B cell (primary cell): ENCODE measurements at regions not wholly inside any gene's neighbourhood (a gene's known extent, or its start where the extent isn't known, plus 50 kb on each side); places are given as distances from the start of the nearest gene placed in this dataset.

ENCODE experiments used
- ATAC-seq: fragments of 200-7000 bp; cut with Tn5 transposase; one replicate; pipeline ENCODE4 v1.10.0; 2021; ENCODE audit warnings: low read depth, mild to moderate bottlenecking, moderate number of reproducible peaks, moderate library complexity
- CTCF ChIA-PET: fragments of 350-600 bp; sonication (Branson Sonifier 250); formaldehyde crosslinking; loops from one replicate; lab custom pipeline; 2021; ENCODE audit warnings: antibody characterized with exemption, inconsistent platforms; lab: Charles Lee
- POLR2A ChIA-PET: fragments of 350-600 bp; sonication (Branson Sonifier 250); formaldehyde crosslinking; loops from one replicate; lab custom pipeline; 2021; ENCODE audit warnings: antibody characterized with exemption; lab: Charles Lee
- DNase-seq: peaks from one replicate; pipeline ENCODE4 v3.0.0; 2013
- H2AFZ ChIP-seq: 2 replicates; pipeline ENCODE4 v1.6.1; 2012; ENCODE audit warnings: mild to moderate bottlenecking, low read depth, low read length; ENCODE audit not compliant: insufficient read depth, poor library complexity, severe bottlenecking
- H3K27ac ChIP-seq, 2 donors: 1 replicate in 1 of 2; 2 replicates in 1 of 2; pipeline ENCODE4 v1.5.1; 2012 to 2013; ENCODE audit warnings: low read length in 2 of 2, mild to moderate bottlenecking in 2 of 2, moderate library complexity in 1 of 2
- H3K27me3 ChIP-seq, 4 experiments: fragments of 200-600 bp in 1 of 4; sonication (generic) in 1 of 4; replicated peaks in 1 of 4; 1 replicate in 2 of 4; 2 replicates in 2 of 4; pipeline versions ENCODE4 v1.6.1 to v1.7.0; 2013 to 2016; ENCODE audit warnings: low read length in 3 of 4, mild to moderate bottlenecking in 2 of 4, mixed read lengths in 1 of 4, moderate library complexity in 1 of 4; ENCODE audit not compliant: insufficient read depth in 4 of 4, control insufficient read depth in 3 of 4; ENCODE audit errors: control extremely low read depth in 1 of 4
- H3K36me3 ChIP-seq, 2 experiments: replicated peaks in 1 of 2; 1 replicate in 1 of 2; 2 replicates in 1 of 2; pipeline versions ENCODE4 v1.6.1 to v1.7.1; 2013; ENCODE audit warnings: low read length in 1 of 2; ENCODE audit not compliant: insufficient read depth in 2 of 2, control insufficient read depth in 1 of 2; ENCODE audit errors: control extremely low read depth in 1 of 2, extremely low read depth in 1 of 2
- H3K4me1 ChIP-seq, 2 donors: fragments of 200-600 bp in 1 of 2; sonication (generic) in 1 of 2; 1 replicate in 1 of 2; 2 replicates in 1 of 2; pipeline versions ENCODE4 v1.5.1 to v1.6.1; 2013 to 2017; ENCODE audit warnings: low read length in 2 of 2; ENCODE audit not compliant: control insufficient read depth in 2 of 2, insufficient read depth in 2 of 2
- H3K4me2 ChIP-seq: replicated peaks from 2 replicates; pipeline ENCODE3; 2012; ENCODE audit warnings: mild to moderate bottlenecking, low read depth, low read length; ENCODE audit not compliant: poor library complexity, severe bottlenecking
- H3K4me3 ChIP-seq, 5 experiments: fragments of 200-600 bp in 1 of 5; sonication (generic) in 1 of 5; 1 replicate in 3 of 5; 2 replicates in 2 of 5; pipeline versions ENCODE4 v1.5.1 to v1.7.0; 2011 to 2016; ENCODE audit warnings: low read length in 4 of 5, mild to moderate bottlenecking in 4 of 5, low read depth in 2 of 5, control low read depth in 1 of 5, moderate library complexity in 1 of 5; ENCODE audit not compliant: insufficient read depth in 1 of 5; ENCODE audit errors: control extremely low read depth in 1 of 5, extremely low read depth in 1 of 5
- H3K79me2 ChIP-seq: fragments of 200-600 bp; sonication (generic); one replicate; pipeline ENCODE4 v1.6.0; 2016; ENCODE audit warnings: low read length; ENCODE audit not compliant: control insufficient read depth, insufficient read depth
- H3K9ac ChIP-seq: fragments of 200-600 bp; sonication (generic); 2 replicates; pipeline ENCODE4 v1.6.1; 2017; ENCODE audit warnings: mild to moderate bottlenecking, low read length, moderate library complexity
- H3K9me3 ChIP-seq, 3 donors: one replicate each; pipeline versions ENCODE4 v1.6.1 to v1.7.1; 2013; ENCODE audit warnings: low read length in 2 of 3; ENCODE audit not compliant: control insufficient read depth in 2 of 3, insufficient read depth in 1 of 3; ENCODE audit errors: control extremely low read depth in 1 of 3
- H4K20me1 ChIP-seq: 2 replicates; pipeline ENCODE4 v1.6.0; 2012; ENCODE audit warnings: mild to moderate bottlenecking, low read length; ENCODE audit not compliant: insufficient read depth, control insufficient read depth, poor library complexity, severe bottlenecking
- H3K27ac Mint-ChIP-seq: one replicate; pipeline ENCODE4 v1.8.0; 2021; ENCODE audit warnings: mixed read lengths
- H3K27me3 Mint-ChIP-seq: one replicate; pipeline ENCODE4 v1.8.0; 2021; ENCODE audit warnings: mixed read lengths
- H3K4me1 Mint-ChIP-seq: one replicate; pipeline ENCODE4 v1.8.0; 2021; ENCODE audit warnings: mixed read lengths
- H3K4me3 Mint-ChIP-seq: one replicate; pipeline ENCODE4 v1.8.0; 2021; ENCODE audit warnings: mixed read lengths
- H3K9me3 Mint-ChIP-seq: one replicate; pipeline ENCODE4 v1.8.0; 2022; ENCODE audit warnings: mixed read lengths; ENCODE audit not compliant: insufficient read depth
- EZH2 ChIP-seq: IDR thresholded peaks from 2 replicates; pipeline ENCODE4 v1.6.1; 2012; ENCODE audit warnings: borderline replicate concordance, low read depth, mild to moderate bottlenecking, moderate library complexity, low read length; ENCODE audit not compliant: insufficient read depth, poor library complexity, severe bottlenecking
- WGBS: methylation state at CpG from one replicate; pipeline ENCODE4 v1.1.5; 2013; ENCODE audit warnings: missing lambda C conversion rate; ENCODE audit not compliant: insufficient coverage; 5-methylcytosine and 5-hydroxymethylcytosine counted together
- intact Hi-C: fragments of 100-400 bp; cut with micrococcal nuclease; formaldehyde crosslinking; loops from one replicate; pipeline ENCODE4 v1.10.0; 2022
- TF ChIP-seq, protein P1 (sequence below): fragments of 200-600 bp; IDR thresholded peaks from one replicate; pipeline ENCODE4 v1.8.0; 2022; ENCODE audit warnings: antibody characterized with exemption, mild to moderate bottlenecking

- no peak overlapping the region for H3K27ac Mint-ChIP-seq
- CTCF ChIA-PET, result interaction anchor here (0.6 kb wide), 1 partner anchor 423 kb away, joined by 4 read pairs; no protein-coding TSS in a partner anchor
- no peak overlapping the region for H3K9ac ChIP-seq
- H3K27me3 Mint-ChIP-seq, result peaks cover 13% of the 10 kb centered on the region
- no peaks in the 10 kb centered on the region for H3K9me3 ChIP-seq
- no peaks in the 10 kb centered on the region for H3K9me3 Mint-ChIP-seq
- no peaks in the 10 kb centered on the region for H3K36me3 ChIP-seq
- no peaks in the 10 kb centered on the region for H4K20me1 ChIP-seq
- H3K27me3 ChIP-seq, result no peaks in the 10 kb centered on the region
- TF ChIP-seq, protein P1, sequence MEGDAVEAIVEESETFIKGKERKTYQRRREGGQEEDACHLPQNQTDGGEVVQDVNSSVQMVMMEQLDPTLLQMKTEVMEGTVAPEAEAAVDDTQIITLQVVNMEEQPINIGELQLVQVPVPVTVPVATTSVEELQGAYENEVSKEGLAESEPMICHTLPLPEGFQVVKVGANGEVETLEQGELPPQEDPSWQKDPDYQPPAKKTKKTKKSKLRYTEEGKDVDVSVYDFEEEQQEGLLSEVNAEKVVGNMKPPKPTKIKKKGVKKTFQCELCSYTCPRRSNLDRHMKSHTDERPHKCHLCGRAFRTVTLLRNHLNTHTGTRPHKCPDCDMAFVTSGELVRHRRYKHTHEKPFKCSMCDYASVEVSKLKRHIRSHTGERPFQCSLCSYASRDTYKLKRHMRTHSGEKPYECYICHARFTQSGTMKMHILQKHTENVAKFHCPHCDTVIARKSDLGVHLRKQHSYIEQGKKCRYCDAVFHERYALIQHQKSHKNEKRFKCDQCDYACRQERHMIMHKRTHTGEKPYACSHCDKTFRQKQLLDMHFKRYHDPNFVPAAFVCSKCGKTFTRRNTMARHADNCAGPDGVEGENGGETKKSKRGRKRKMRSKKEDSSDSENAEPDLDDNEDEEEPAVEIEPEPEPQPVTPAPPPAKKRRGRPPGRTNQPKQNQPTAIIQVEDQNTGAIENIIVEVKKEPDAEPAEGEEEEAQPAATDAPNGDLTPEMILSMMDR, result no peak
- no peak for TF ChIP-seq EZH2
- no peak overlapping the region for H3K27ac ChIP-seq
- H3K4me1 Mint-ChIP-seq, result no peaks in the 10 kb centered on the region
- 83% methylated on average over 10 of the region's 12 CpGs for WGBS
- H2AFZ ChIP-seq, result no peak overlapping the region
- DNase-seq, result no peak
- no peak overlapping the region for H3K4me2 ChIP-seq
- H3K4me3 Mint-ChIP-seq, result no peak overlapping the region
- no peaks in the 10 kb centered on the region for H3K79me2 ChIP-seq
- ATAC-seq, result no peak
- intact Hi-C loops, result no loop called here
- H3K4me1 ChIP-seq, result no peaks in the 10 kb centered on the region
- H3K4me3 ChIP-seq, result no peak overlapping the region
- POLR2A ChIA-PET, result no interaction called here
These were observed 113.2 kb downstream of the ACKR3 start for GRCh38 chr2:236682651-236683422.

DNA sequence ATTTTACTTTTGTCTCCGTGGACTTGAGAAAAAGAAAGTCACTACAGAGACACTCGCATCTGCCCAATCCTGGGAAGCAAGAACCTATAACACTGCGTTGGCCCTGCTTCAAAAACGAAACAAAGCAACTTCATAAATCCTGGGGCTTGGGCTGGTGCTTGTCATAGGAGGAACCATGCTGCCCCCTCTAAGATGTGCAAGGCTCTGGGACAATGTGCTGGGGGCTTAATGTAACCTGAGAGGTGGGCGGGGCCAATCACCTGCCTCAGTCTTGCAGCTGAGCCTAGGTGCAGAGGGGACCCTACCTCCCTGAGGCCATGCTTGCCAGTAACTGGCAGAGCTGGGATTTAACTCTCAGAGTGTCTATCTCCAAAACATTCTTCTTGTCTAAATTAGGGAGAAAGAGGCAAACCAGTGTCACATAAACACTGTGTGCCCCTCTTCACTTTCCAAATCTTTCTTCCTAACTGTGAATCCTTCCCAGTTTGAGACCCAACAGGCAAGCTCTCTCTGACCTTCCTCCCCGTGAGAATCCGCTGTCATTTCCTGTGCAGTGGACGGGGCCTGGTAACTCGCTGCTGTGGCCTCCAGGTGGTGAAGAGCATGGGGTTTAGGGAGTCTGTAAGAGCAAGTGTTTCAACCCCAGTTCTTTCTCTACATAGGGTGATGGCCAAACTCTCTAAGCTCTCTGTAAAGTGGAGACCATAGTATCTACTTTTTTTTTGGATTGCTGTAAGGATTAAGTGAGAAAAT is 115.1 kb downstream of the ACKR3 start:
- no peak overlapping the region for H3K4me3 Mint-ChIP-seq

More for the DNA sequence above, 115.1 kb downstream of the ACKR3 start:
- Mint-ChIP-seq H3K27me3 (peaks cover 13% of the 10 kb centered on the region), H3K9me3 (no peaks in the 10 kb centered on the region), H3K4me1 (no peaks in the 10 kb centered on the region), H3K27ac (no peak overlapping the region)
- TF ChIP-seq, protein P1, result no peak
- TF ChIP-seq EZH2, result no peak
- H2AFZ ChIP-seq, result no peak overlapping the region
- no peaks in the 10 kb centered on the region for H3K4me1 ChIP-seq
- ATAC-seq (no peak), DNase-seq (no peak)
- H3K4me3 ChIP-seq, result no peak overlapping the region
- no peaks in the 10 kb centered on the region for H3K36me3 ChIP-seq
- 93% methylated on average over 5 of the region's 9 CpGs for WGBS
- no peak overlapping the region for H3K4me2 ChIP-seq
- H4K20me1 ChIP-seq, result no peaks in the 10 kb centered on the region
- no peaks in the 10 kb centered on the region for H3K79me2 ChIP-seq
- peaks cover 0 to 2% (median 0%) of the 10 kb centered on the region in 4 experiments for H3K27me3 ChIP-seq
- no peaks in the 10 kb centered on the region for H3K9me3 ChIP-seq
- POLR2A ChIA-PET, result no interaction called here
- H3K9ac ChIP-seq, result no peak overlapping the region
- CTCF ChIA-PET, result no interaction called here
- intact Hi-C loops, result no loop called here
- H3K27ac ChIP-seq, result no peak overlapping the region
